HG03342 (cell line): ENCODE measurements at regions not wholly inside any gene's neighbourhood (a gene's known extent, or its start where the extent isn't known, plus 50 kb on each side); places are given as distances from the start of the nearest gene placed in this dataset.
"Not testable (repeated sequence)": the region's sequence is repeated elsewhere in the genome, so short reads cannot be mapped to it uniquely, and the experiment has no call there.

Experiments used
- ATAC-seq: cut with Tn5 transposase; IDR thresholded peaks from one replicate; pipeline ENCODE4 v1.9.1; 2021; ENCODE audit warnings: mild to moderate bottlenecking, moderate library complexity; ENCODE audit not compliant: unreplicated experiment

GRCh38 chr6:77089776-77090175 lies 373.5 kb downstream of the HTR1B start:
- no peak for ATAC-seq

GRCh38 chr6:77087794-77088318 lies 375.4 kb downstream of the HTR1B start:
- not testable (repeated sequence) for ATAC-seq

GRCh38 chr6:77074037-77074713 lies 389.1 kb downstream of the HTR1B start:
- peak; percentile 58 for ATAC-seq

GRCh38 chr6:77073410-77073760 lies 389.9 kb downstream of the HTR1B start:
- no peak for ATAC-seq

GRCh38 chr6:77072694-77073409 lies 390.4 kb downstream of the HTR1B start:
- no peak for ATAC-seq

- no peak for ATAC-seq
These were observed 399.8 kb downstream of the HTR1B start for GRCh38 chr6:77063494-77063893.

- no peak for ATAC-seq
These were observed 407.6 kb downstream of the HTR1B start for GRCh38 chr6:77055711-77056110.

GRCh38 chr6:77040568-77041195 lies 422.6 kb downstream of the HTR1B start:
- ATAC-seq = no peak

- ATAC-seq = no peak
These were observed 424.5 kb downstream of the HTR1B start for GRCh38 chr6:77038807-77039206.

- ATAC-seq = no peak
These were observed 425.9 kb downstream of the HTR1B start for GRCh38 chr6:77037439-77037838.

- ATAC-seq = no peak
These were observed 426.9 kb downstream of the HTR1B start for GRCh38 chr6:77036400-77036799.

GRCh38 chr6:77034161-77034560 lies 429.1 kb downstream of the HTR1B start:
- no peak for ATAC-seq

GRCh38 chr6:77030929-77031674 lies 432.2 kb downstream of the HTR1B start:
- no peak for ATAC-seq

GRCh38 chr6:77026341-77026740 lies 436.9 kb downstream of the HTR1B start:
- ATAC-seq = no peak

- no peak for ATAC-seq
These were observed 437.5 kb downstream of the HTR1B start for GRCh38 chr6:77025736-77026223.

GRCh38 chr6:77021778-77022177 lies 441.5 kb downstream of the HTR1B start:
- no peak for ATAC-seq

- ATAC-seq = no peak
These were observed 442.1 kb downstream of the HTR1B start for GRCh38 chr6:77021232-77021631.

- no peak for ATAC-seq
These were observed 444.2 kb downstream of the HTR1B start for GRCh38 chr6:77019081-77019480.

GRCh38 chr6:77017537-77017936 lies 445.8 kb downstream of the HTR1B start:
- no peak for ATAC-seq

GRCh38 chr6:77015350-77015749 lies 447.9 kb downstream of the HTR1B start:
- ATAC-seq = no peak

GRCh38 chr6:77011929-77012545 lies 451.3 kb downstream of the HTR1B start:
- ATAC-seq = no peak
